VCaP (cell line): ENCODE measurements at regions not wholly inside any gene's neighbourhood (a gene's known extent, or its start where the extent isn't known, plus 50 kb on each side); places are given as distances from the start of the nearest gene placed in this dataset.

Experiments used
- H3K27ac ChIP-seq: fragments of 450-650 bp; 2 replicates; pipeline ENCODE4 v1.5.1; 2017
- TF ChIP-seq, protein P1 (sequence below): fragments of 450-650 bp; conservative IDR thresholded peaks from 2 replicates; pipeline ENCODE4 v1.5.1; 2017; ENCODE audit warnings: mild to moderate bottlenecking, moderate library complexity

DNA sequence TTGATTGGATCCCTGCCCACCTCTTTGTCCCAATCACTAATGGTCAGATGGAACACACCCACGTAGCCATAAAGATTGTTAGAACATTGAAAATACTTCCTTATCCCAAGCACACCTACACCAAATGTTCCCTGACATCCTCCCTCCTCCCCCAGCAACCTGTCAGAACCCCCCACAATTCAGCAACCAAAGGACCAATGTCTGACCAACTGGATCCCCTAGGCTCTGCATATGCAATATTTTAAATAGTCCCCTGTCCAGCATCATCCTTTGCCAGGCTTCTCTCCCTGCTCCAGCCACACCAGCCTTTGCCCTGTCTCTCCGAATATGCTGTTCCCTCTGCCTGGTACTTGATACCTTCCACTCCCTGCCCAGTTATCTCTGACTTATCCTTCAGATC, 54.9 kb upstream of the CES5A start:
- TF ChIP-seq, protein P1, sequence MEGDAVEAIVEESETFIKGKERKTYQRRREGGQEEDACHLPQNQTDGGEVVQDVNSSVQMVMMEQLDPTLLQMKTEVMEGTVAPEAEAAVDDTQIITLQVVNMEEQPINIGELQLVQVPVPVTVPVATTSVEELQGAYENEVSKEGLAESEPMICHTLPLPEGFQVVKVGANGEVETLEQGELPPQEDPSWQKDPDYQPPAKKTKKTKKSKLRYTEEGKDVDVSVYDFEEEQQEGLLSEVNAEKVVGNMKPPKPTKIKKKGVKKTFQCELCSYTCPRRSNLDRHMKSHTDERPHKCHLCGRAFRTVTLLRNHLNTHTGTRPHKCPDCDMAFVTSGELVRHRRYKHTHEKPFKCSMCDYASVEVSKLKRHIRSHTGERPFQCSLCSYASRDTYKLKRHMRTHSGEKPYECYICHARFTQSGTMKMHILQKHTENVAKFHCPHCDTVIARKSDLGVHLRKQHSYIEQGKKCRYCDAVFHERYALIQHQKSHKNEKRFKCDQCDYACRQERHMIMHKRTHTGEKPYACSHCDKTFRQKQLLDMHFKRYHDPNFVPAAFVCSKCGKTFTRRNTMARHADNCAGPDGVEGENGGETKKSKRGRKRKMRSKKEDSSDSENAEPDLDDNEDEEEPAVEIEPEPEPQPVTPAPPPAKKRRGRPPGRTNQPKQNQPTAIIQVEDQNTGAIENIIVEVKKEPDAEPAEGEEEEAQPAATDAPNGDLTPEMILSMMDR, result no peak
- no peak overlapping the region for H3K27ac ChIP-seq

DNA sequence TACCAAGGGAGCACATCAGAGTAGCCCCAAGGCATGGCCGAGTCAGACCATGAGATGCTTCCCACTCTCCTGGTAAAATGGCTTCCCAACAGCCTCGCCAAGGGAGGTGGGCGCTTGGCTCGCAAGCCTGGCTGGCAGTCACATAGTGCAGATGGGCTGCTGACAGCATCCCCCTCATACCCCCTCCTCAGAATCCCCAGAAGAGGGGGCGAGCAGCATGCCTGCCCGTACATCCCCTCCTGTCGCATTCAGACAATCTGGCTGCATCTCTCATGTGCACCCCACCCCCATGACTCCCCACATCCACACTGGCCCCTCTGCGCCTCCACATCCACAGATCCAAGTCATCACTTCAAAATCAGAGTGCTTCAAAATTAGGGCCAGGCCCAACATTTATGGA, 54.0 kb upstream of the CES5A start:
- H3K27ac ChIP-seq, result no peak overlapping the region
- TF ChIP-seq, protein P1, result no peak

DNA sequence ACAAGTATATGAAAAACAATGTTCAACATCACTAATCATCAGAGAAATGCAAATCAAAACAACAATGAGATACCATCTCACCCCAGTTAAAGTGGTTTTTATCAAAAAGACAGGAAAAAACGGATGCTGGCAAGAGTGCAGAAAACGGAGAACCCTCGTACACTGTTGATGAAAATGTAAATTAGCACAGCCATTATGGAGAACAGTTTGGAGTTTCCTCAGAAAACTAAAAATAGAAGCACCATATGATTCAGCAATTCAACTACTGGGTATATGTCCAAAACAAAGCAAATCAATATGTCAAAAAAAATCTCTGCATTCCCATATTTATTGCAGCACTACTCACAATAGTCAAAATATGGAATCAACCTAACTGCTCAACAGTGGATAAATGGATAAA, 50.1 kb upstream of the CES5A start:
- H3K27ac ChIP-seq, result no peak overlapping the region

More for the DNA sequence above, 50.1 kb upstream of the CES5A start:
- TF ChIP-seq, protein P1, result no peak
